Testis (tissue), 2 donors: ENCODE measurements at regions not wholly inside any gene's neighbourhood (a gene's known extent, or its start where the extent isn't known, plus 50 kb on each side); places are given as distances from the start of the nearest gene placed in this dataset.

Experiments used
- DNase-seq: peaks from one replicate; pipeline ENCODE4 v3.0.0-alpha.2; 2019
- H3K27ac ChIP-seq, 2 donors: fragments of 200-600 bp; sonication (generic); one replicate each; pipeline ENCODE4 v1.5.1; 2019
- H3K27me3 ChIP-seq: fragments of 200-600 bp; sonication (generic); one replicate; pipeline ENCODE4 v1.5.1; 2019
- H3K36me3 ChIP-seq: fragments of 200-600 bp; sonication (generic); one replicate; pipeline ENCODE4 v1.5.1; 2017; ENCODE audit warnings: low read depth; ENCODE audit errors: missing control alignments
- H3K4me1 ChIP-seq: fragments of 200-600 bp; sonication (generic); one replicate; pipeline ENCODE4 v1.5.1; 2019
- H3K4me3 ChIP-seq, 2 donors: fragments of 200-600 bp; sonication (generic); one replicate each; pipeline ENCODE4 v1.5.1; 2017 to 2019
- H3K9me3 ChIP-seq: fragments of 200-600 bp; sonication (generic); one replicate; pipeline ENCODE4 v1.5.1; 2017
- POLR2A ChIP-seq: fragments of 450-650 bp; IDR thresholded peaks from one replicate; pipeline ENCODE4 v1.6.1; 2017; ENCODE audit warnings: antibody characterized with exemption, mild to moderate bottlenecking, moderate library complexity
- WGBS, 2 donors: methylation state at CpG; one replicate each; pipeline ENCODE4 v1.1.5; 2018; 5-methylcytosine and 5-hydroxymethylcytosine counted together
- intact Hi-C: fragments of 100-400 bp; cut with DNase I; formaldehyde crosslinking; loops from one replicate; pipeline ENCODE4 v1.15.1; 2023; ENCODE audit warnings: low total_unique reads
- TF ChIP-seq, protein P1 (sequence below), 3 experiments: fragments of 450-650 bp in 2 of 3; fragments of 200-600 bp in 1 of 3; sonication (generic) in 1 of 3; IDR thresholded peaks; one replicate each; pipeline ENCODE4 v1.5.1; 2016 to 2019; ENCODE audit warnings: antibody characterized with exemption in 3 of 3, mild to moderate bottlenecking in 2 of 3, moderate library complexity in 1 of 3

GRCh38 chr16:51797669-51798259, 646.7 kb upstream of the SALL1 start:
- Histone ChIP-seq H3K27me3 (no peaks in the 10 kb centered on the region), H3K4me1 (no peaks in the 10 kb centered on the region), H3K27ac (no peak overlapping the region), H3K36me3 (no peaks in the 10 kb centered on the region), H3K4me3 (no peak overlapping the region), H3K9me3 (no peaks in the 10 kb centered on the region)
- intact Hi-C loops: no loop called here
- WGBS, 2 donors: 63% methylated on average over 6 of the region's 6 CpGs
- DNase-seq: no peak
- no peak for TF ChIP-seq POLR2A
- TF ChIP-seq, protein P1, sequence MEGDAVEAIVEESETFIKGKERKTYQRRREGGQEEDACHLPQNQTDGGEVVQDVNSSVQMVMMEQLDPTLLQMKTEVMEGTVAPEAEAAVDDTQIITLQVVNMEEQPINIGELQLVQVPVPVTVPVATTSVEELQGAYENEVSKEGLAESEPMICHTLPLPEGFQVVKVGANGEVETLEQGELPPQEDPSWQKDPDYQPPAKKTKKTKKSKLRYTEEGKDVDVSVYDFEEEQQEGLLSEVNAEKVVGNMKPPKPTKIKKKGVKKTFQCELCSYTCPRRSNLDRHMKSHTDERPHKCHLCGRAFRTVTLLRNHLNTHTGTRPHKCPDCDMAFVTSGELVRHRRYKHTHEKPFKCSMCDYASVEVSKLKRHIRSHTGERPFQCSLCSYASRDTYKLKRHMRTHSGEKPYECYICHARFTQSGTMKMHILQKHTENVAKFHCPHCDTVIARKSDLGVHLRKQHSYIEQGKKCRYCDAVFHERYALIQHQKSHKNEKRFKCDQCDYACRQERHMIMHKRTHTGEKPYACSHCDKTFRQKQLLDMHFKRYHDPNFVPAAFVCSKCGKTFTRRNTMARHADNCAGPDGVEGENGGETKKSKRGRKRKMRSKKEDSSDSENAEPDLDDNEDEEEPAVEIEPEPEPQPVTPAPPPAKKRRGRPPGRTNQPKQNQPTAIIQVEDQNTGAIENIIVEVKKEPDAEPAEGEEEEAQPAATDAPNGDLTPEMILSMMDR (IDR thresholded peaks at IDR 0.05): no peak

GRCh38 chr16:51779240-51779639, 628.2 kb upstream of the SALL1 start:
- intact Hi-C loops: no loop called here
- Histone ChIP-seq H3K36me3 (no peaks in the 10 kb centered on the region), H3K4me3 (no peak overlapping the region), H3K9me3 (no peaks in the 10 kb centered on the region), H3K27ac (no peak overlapping the region), H3K27me3 (no peaks in the 10 kb centered on the region), H3K4me1 (no peaks in the 10 kb centered on the region)
- no peak for TF ChIP-seq POLR2A
- TF ChIP-seq, protein P1 (IDR thresholded peaks at IDR 0.05): no peak
- no peak for DNase-seq
- 83 to 87% methylated on average over 3 of the region's 3 CpGs for WGBS, 2 donors

- Histone ChIP-seq H3K36me3 (no peaks in the 10 kb centered on the region), H3K4me3 (peak overlapping the region in 1 of 2 donors; percentile 11), H3K4me1 (no peaks in the 10 kb centered on the region), H3K27ac (no peak overlapping the region), H3K27me3 (no peaks in the 10 kb centered on the region), H3K9me3 (no peaks in the 10 kb centered on the region)
- no peak for DNase-seq
- intact Hi-C loops: no loop called here
- 57 to 65% methylated on average over 22 of the region's 22 CpGs for WGBS, 2 donors
- no peak for TF ChIP-seq POLR2A
- TF ChIP-seq, protein P1 (IDR thresholded peaks at IDR 0.05): no peak
Measured at GRCh38 chr16:51773071-51773890, 622.2 kb upstream of the SALL1 start.

- no peak overlapping the region for H3K4me3 ChIP-seq
- 56 to 69% methylated on average over 2 of the region's 2 CpGs for WGBS, 2 donors
- no peaks in the 10 kb centered on the region for H3K27me3 ChIP-seq
- intact Hi-C loops: no loop called here
- no peaks in the 10 kb centered on the region for H3K9me3 ChIP-seq
- H3K36me3 ChIP-seq: no peaks in the 10 kb centered on the region
- no peak for DNase-seq
- TF ChIP-seq POLR2A: no peak
- TF ChIP-seq, protein P1 (IDR thresholded peaks at IDR 0.05): no peak
- no peaks in the 10 kb centered on the region for H3K4me1 ChIP-seq
- no peak overlapping the region for H3K27ac ChIP-seq
Measured at GRCh38 chr16:51766739-51767138, 615.7 kb upstream of the SALL1 start.
